WTC11 (cell line): ENCODE measurements at regions not wholly inside any gene's neighbourhood (a gene's known extent, or its start where the extent isn't known, plus 50 kb on each side); places are given as distances from the start of the nearest gene placed in this dataset.

ENCODE experiments used
- CREM ChIP-seq: sonication (generic); formaldehyde crosslinking; IDR thresholded peaks from 2 replicates; pipeline ENCODE4 v1.8.1; 2022; ENCODE audit warnings: mild to moderate bottlenecking, missing genetic modification reagents, moderate library complexity
- FOXP1 ChIP-seq: sonication (generic); formaldehyde crosslinking; IDR thresholded peaks from 2 replicates; pipeline ENCODE4 v1.8.0; 2022; ENCODE audit warnings: missing genetic modification reagents, mild to moderate bottlenecking, moderate library complexity, borderline replicate concordance
- GRHL2 ChIP-seq: fragments of 250-450 bp; sonication (Bioruptor Pico); IDR thresholded peaks from 2 replicates; pipeline ENCODE4 v1.8.0; 2022; ENCODE audit warnings: mild to moderate bottlenecking, moderate library complexity; ENCODE audit not compliant: insufficient replicate concordance, severe bottlenecking
- GTF2I ChIP-seq: fragments of 250-450 bp; sonication (Bioruptor Pico); conservative IDR thresholded peaks from 2 replicates; pipeline ENCODE4 v1.4.0; 2021; ENCODE audit warnings: mild to moderate bottlenecking
- HMGA2 ChIP-seq: fragments of 250-450 bp; sonication (Bioruptor Pico); IDR thresholded peaks from 2 replicates; pipeline ENCODE4 v1.4.0; 2021; ENCODE audit warnings: mild to moderate bottlenecking, moderate library complexity
- JAZF1 ChIP-seq: fragments of 250-450 bp; sonication (Bioruptor Pico); IDR thresholded peaks from 2 replicates; pipeline ENCODE4 v1.9.0; 2021; ENCODE audit warnings: moderate library complexity, mild to moderate bottlenecking, inconsistent platforms
- MYBL2 ChIP-seq: sonication (generic); formaldehyde crosslinking; IDR thresholded peaks from 2 replicates; pipeline ENCODE4 v1.8.1; 2023; ENCODE audit warnings: mild to moderate bottlenecking, moderate library complexity, missing genetic modification reagents
- OVOL2 ChIP-seq: fragments of 250-450 bp; sonication (Bioruptor Pico); IDR thresholded peaks from 2 replicates; pipeline ENCODE4 v1.9.0; 2021; ENCODE audit warnings: mild to moderate bottlenecking, borderline replicate concordance
- SMAD3 ChIP-seq: sonication (generic); formaldehyde crosslinking; IDR thresholded peaks from 2 replicates; pipeline ENCODE4 v1.8.0; 2022; ENCODE audit warnings: missing genetic modification reagents, mild to moderate bottlenecking, borderline replicate concordance
- SMAD4 ChIP-seq: sonication (generic); formaldehyde crosslinking; IDR thresholded peaks from 2 replicates; pipeline ENCODE4 v1.8.0; 2022; ENCODE audit warnings: mild to moderate bottlenecking, missing genetic modification reagents
- SOX15 ChIP-seq: fragments of 250-450 bp; sonication (Bioruptor Pico); IDR thresholded peaks from 2 replicates; pipeline ENCODE4 v1.9.0; 2021; ENCODE audit warnings: mild to moderate bottlenecking
- TEAD4 ChIP-seq: sonication (generic); formaldehyde crosslinking; IDR thresholded peaks from 2 replicates; pipeline ENCODE4 v1.8.0; 2022; ENCODE audit warnings: mild to moderate bottlenecking, missing genetic modification reagents
- TP53 ChIP-seq: sonication (generic); formaldehyde crosslinking; IDR thresholded peaks from 2 replicates; pipeline ENCODE4 v1.8.1; 2023; ENCODE audit warnings: mild to moderate bottlenecking, missing genetic modification reagents
- ZBTB21 ChIP-seq: sonication (generic); formaldehyde crosslinking; IDR thresholded peaks from 2 replicates; pipeline ENCODE4 v1.8.1; 2023; ENCODE audit warnings: mild to moderate bottlenecking, missing genetic modification reagents, borderline replicate concordance
- ZNF121 ChIP-seq: sonication (generic); formaldehyde crosslinking; IDR thresholded peaks from 2 replicates; pipeline ENCODE4 v1.8.0; 2023; ENCODE audit warnings: missing genetic modification reagents
- ZNF317 ChIP-seq: sonication (generic); formaldehyde crosslinking; IDR thresholded peaks from 2 replicates; pipeline ENCODE4 v1.8.1; 2023; ENCODE audit warnings: low read depth, mild to moderate bottlenecking, moderate library complexity, missing genetic modification reagents, borderline replicate concordance
- ZNF396 ChIP-seq: fragments of 250-450 bp; sonication (Bioruptor Pico); IDR thresholded peaks from 2 replicates; pipeline ENCODE4 v1.8.0; 2021; ENCODE audit warnings: mild to moderate bottlenecking, moderate library complexity, borderline replicate concordance
- TF ChIP-seq, protein P1 (sequence below): fragments of 250-450 bp; sonication (Bioruptor Pico); IDR thresholded peaks from 2 replicates; pipeline ENCODE4 v1.9.0; 2021; ENCODE audit warnings: mild to moderate bottlenecking
- TF ChIP-seq, protein P2 (sequence below): fragments of 250-450 bp; sonication (Bioruptor Pico); conservative IDR thresholded peaks from 2 replicates; pipeline ENCODE4 v1.9.0; 2021; ENCODE audit warnings: mild to moderate bottlenecking
- TF ChIP-seq, protein P3 (sequence below): sonication (generic); formaldehyde crosslinking; IDR thresholded peaks from 2 replicates; pipeline ENCODE4 v1.8.1; 2022; ENCODE audit warnings: missing genetic modification reagents, borderline replicate concordance
- TF ChIP-seq, protein P4 (sequence below): sonication (generic); formaldehyde crosslinking; IDR thresholded peaks from 2 replicates; pipeline ENCODE4 v1.8.0; 2022; ENCODE audit warnings: mild to moderate bottlenecking, missing genetic modification reagents
- TF ChIP-seq, protein P5 (sequence below): sonication (generic); formaldehyde crosslinking; IDR thresholded peaks from 2 replicates; pipeline ENCODE4 v1.8.0; 2022; ENCODE audit warnings: mild to moderate bottlenecking, missing genetic modification reagents
- TF ChIP-seq, protein P6 (sequence below): fragments of 250-450 bp; sonication (Bioruptor Pico); IDR thresholded peaks from 2 replicates; pipeline ENCODE4 v1.9.0; 2021; ENCODE audit warnings: mild to moderate bottlenecking, borderline replicate concordance
- TF ChIP-seq, protein P7 (sequence below): fragments of 250-450 bp; sonication (Bioruptor Pico); IDR thresholded peaks from 2 replicates; pipeline ENCODE4 v1.9.0; 2021; ENCODE audit warnings: mild to moderate bottlenecking

DNA sequence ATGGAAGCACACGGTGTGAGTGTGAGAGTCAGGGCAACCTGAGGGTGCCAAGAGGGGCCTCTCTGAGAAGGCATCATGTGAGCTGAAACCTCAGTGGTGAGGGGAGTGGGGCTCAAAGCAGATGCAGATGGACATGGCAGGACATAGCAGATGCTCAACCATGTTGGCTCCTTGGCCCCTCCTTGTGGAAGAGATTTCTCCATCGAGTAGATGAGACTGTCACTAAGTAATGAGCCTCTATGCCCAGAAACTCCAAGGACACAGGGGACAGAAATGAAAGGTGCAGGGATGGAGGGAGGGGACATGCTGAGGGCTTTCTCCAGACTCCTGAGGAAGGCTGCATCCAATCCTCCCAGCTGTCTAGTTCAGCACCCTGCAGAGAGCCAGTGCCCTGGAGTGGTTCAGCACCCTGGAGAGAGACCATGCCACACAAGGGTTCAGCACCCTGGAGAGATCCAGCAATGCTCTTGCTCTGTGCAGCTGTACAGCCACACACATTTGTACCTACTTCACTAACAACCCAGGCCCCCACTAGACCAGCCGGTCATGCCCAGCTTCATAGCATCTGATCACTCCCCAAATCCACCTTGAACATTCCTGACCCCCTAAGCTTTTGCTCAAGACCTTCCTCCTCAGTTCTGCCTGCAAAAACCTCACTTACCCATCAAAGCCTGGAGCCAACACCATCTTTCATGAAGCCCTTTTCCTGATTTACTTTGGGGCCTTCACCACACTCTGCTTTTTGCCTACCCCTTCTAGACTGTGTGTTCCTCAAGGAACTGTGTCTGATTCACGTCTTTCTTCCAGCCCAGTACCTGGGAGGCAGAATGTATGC, 252.0 kb downstream of the CTTN start (continued):
- TF ChIP-seq, protein P1, sequence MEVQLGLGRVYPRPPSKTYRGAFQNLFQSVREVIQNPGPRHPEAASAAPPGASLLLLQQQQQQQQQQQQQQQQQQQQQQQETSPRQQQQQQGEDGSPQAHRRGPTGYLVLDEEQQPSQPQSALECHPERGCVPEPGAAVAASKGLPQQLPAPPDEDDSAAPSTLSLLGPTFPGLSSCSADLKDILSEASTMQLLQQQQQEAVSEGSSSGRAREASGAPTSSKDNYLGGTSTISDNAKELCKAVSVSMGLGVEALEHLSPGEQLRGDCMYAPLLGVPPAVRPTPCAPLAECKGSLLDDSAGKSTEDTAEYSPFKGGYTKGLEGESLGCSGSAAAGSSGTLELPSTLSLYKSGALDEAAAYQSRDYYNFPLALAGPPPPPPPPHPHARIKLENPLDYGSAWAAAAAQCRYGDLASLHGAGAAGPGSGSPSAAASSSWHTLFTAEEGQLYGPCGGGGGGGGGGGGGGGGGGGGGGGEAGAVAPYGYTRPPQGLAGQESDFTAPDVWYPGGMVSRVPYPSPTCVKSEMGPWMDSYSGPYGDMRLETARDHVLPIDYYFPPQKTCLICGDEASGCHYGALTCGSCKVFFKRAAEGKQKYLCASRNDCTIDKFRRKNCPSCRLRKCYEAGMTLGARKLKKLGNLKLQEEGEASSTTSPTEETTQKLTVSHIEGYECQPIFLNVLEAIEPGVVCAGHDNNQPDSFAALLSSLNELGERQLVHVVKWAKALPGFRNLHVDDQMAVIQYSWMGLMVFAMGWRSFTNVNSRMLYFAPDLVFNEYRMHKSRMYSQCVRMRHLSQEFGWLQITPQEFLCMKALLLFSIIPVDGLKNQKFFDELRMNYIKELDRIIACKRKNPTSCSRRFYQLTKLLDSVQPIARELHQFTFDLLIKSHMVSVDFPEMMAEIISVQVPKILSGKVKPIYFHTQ (CRISPR knock-in tag) = peak; percentile 51; the same call in 1 of the 2 replicates
- TF ChIP-seq, protein P2, sequence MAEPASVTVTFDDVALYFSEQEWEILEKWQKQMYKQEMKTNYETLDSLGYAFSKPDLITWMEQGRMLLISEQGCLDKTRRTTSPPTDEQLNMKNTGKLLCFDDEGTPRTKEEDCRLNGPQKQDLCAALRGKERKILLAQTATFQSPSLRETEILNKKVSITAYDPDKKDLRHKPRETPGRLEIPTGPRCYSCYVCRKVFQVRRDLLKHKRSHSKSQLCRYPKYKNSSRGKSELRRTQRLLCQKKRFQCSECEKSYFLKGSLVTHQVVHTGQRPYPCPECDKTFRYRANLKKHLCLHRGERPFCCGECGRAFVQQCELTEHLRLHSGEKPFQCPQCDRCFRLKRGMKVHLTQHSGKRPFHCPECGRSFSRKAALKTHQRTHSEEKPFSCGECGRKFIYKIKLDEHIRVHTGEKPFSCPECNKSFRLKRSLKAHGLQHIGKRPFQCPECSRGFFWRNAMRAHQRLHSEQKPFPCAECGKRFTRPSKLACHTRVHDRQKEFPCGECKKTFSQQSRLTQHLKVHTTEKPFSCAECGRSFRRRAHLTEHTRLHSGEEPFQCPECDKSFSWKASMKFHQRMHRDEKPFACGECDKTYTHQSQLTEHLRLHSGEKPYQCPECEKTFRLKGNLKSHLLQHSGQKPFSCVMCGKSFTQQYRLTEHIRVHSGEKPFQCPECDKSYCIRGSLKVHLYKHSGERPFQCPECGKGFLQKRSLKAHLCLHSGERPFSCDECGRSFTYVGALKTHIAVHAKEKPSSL = no peak
- TF ChIP-seq GTF2I (no peak), MYBL2 (CRISPR knock-in tag) (peak; percentile 95; the same call in 1 of the 2 replicates), CREM (CRISPR knock-in tag) (peak; percentile 93), SMAD4 (CRISPR knock-in tag) (peak; percentile 98), TP53 (CRISPR knock-in tag) (peak; percentile 98), HMGA2 (CRISPR knock-in tag) (no peak), ZBTB21 (peak; percentile 96), GRHL2 (CRISPR knock-in tag) (no peak), OVOL2 (CRISPR knock-in tag) (no peak), TEAD4 (peak; percentile 99), SOX15 (CRISPR knock-in tag) (no peak), ZNF317 (peak; percentile 71), ZNF396 (CRISPR knock-in tag) (peak; percentile 90; the same call in 1 of the 2 replicates), SMAD3 (CRISPR knock-in tag) (peak; percentile 99), ZNF121 (peak; percentile 90), JAZF1 (no peak), FOXP1 (CRISPR knock-in tag) (peak; percentile 99)
- TF ChIP-seq, protein P3, sequence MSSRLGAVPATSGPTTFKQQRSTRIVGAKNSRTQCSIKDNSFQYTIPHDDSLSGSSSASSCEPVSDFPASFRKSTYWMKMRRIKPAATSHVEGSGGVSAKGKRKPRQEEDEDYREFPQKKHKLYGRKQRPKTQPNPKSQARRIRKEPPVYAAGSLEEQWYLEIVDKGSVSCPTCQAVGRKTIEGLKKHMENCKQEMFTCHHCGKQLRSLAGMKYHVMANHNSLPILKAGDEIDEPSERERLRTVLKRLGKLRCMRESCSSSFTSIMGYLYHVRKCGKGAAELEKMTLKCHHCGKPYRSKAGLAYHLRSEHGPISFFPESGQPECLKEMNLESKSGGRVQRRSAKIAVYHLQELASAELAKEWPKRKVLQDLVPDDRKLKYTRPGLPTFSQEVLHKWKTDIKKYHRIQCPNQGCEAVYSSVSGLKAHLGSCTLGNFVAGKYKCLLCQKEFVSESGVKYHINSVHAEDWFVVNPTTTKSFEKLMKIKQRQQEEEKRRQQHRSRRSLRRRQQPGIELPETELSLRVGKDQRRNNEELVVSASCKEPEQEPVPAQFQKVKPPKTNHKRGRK (CRISPR knock-in tag) = peak; percentile 93; the same call in 1 of the 2 replicates
- TF ChIP-seq, protein P4, sequence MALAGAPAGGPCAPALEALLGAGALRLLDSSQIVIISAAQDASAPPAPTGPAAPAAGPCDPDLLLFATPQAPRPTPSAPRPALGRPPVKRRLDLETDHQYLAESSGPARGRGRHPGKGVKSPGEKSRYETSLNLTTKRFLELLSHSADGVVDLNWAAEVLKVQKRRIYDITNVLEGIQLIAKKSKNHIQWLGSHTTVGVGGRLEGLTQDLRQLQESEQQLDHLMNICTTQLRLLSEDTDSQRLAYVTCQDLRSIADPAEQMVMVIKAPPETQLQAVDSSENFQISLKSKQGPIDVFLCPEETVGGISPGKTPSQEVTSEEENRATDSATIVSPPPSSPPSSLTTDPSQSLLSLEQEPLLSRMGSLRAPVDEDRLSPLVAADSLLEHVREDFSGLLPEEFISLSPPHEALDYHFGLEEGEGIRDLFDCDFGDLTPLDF (CRISPR knock-in tag) = peak; percentile 97
- TF ChIP-seq, protein P5, sequence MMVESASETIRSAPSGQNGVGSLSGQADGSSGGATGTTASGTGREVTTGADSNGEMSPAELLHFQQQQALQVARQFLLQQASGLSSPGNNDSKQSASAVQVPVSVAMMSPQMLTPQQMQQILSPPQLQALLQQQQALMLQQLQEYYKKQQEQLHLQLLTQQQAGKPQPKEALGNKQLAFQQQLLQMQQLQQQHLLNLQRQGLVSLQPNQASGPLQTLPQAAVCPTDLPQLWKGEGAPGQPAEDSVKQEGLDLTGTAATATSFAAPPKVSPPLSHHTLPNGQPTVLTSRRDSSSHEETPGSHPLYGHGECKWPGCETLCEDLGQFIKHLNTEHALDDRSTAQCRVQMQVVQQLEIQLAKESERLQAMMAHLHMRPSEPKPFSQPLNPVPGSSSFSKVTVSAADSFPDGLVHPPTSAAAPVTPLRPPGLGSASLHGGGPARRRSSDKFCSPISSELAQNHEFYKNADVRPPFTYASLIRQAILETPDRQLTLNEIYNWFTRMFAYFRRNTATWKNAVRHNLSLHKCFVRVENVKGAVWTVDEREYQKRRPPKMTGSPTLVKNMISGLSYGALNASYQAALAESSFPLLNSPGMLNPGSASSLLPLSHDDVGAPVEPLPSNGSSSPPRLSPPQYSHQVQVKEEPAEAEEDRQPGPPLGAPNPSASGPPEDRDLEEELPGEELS (CRISPR knock-in tag) = peak; percentile 100
- TF ChIP-seq, protein P6, sequence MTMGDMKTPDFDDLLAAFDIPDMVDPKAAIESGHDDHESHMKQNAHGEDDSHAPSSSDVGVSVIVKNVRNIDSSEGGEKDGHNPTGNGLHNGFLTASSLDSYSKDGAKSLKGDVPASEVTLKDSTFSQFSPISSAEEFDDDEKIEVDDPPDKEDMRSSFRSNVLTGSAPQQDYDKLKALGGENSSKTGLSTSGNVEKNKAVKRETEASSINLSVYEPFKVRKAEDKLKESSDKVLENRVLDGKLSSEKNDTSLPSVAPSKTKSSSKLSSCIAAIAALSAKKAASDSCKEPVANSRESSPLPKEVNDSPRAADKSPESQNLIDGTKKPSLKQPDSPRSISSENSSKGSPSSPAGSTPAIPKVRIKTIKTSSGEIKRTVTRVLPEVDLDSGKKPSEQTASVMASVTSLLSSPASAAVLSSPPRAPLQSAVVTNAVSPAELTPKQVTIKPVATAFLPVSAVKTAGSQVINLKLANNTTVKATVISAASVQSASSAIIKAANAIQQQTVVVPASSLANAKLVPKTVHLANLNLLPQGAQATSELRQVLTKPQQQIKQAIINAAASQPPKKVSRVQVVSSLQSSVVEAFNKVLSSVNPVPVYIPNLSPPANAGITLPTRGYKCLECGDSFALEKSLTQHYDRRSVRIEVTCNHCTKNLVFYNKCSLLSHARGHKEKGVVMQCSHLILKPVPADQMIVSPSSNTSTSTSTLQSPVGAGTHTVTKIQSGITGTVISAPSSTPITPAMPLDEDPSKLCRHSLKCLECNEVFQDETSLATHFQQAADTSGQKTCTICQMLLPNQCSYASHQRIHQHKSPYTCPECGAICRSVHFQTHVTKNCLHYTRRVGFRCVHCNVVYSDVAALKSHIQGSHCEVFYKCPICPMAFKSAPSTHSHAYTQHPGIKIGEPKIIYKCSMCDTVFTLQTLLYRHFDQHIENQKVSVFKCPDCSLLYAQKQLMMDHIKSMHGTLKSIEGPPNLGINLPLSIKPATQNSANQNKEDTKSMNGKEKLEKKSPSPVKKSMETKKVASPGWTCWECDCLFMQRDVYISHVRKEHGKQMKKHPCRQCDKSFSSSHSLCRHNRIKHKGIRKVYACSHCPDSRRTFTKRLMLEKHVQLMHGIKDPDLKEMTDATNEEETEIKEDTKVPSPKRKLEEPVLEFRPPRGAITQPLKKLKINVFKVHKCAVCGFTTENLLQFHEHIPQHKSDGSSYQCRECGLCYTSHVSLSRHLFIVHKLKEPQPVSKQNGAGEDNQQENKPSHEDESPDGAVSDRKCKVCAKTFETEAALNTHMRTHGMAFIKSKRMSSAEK (CRISPR knock-in tag) = peak; percentile 74; the same call in 1 of the 2 replicates
- TF ChIP-seq, protein P7, sequence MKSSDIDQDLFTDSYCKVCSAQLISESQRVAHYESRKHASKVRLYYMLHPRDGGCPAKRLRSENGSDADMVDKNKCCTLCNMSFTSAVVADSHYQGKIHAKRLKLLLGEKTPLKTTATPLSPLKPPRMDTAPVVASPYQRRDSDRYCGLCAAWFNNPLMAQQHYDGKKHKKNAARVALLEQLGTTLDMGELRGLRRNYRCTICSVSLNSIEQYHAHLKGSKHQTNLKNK (CRISPR knock-in tag) = no peak
